ENCODE measurements at regions not wholly inside any gene's neighbourhood (a gene's known extent, or its start where the extent isn't known, plus 50 kb on each side); places are given as distances from the start of the nearest gene placed in this dataset.

- DNase-seq (ENCODE audit: low read depth in 1 of 2, low spot score in 1 of 2) (no peak), ATAC-seq (no peak), FAIRE-seq (no peak)
- H3K9me3 ChIP-seq: no peaks in the 10 kb centered on the region
- ChIA-PET CTCF (interaction anchor here (1.1 kb wide), 1 partner anchor 98 kb away, joined by 3 read pairs; no protein-coding TSS in a partner anchor), POLR2A (no interaction called here)
- 0% methylated on average over 3 of the region's 3 CpGs for WGBS (ENCODE audit: missing lambda C conversion rate)
- no peak overlapping the region for H3K4me3 ChIP-seq
- no peak overlapping the region for H3K4me2 ChIP-seq
- H3K27ac ChIP-seq: no peak overlapping the region
- TF ChIP-seq, protein P1, sequence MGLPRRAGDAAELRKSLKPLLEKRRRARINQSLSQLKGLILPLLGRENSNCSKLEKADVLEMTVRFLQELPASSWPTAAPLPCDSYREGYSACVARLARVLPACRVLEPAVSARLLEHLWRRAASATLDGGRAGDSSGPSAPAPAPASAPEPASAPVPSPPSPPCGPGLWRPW (IDR thresholded peaks at IDR 0.05): no peak
- TF ChIP-seq MYC (IDR thresholded peaks at IDR 0.05; ENCODE audit: borderline replicate concordance, low read length) (no peak), HOXA7 (CRISPR knock-in tag; IDR thresholded peaks at IDR 0.05) (no peak), CEBPB (IDR thresholded peaks at IDR 0.05) (no peak), HDAC2 (IDR thresholded peaks at IDR 0.05) (no peak), KDM5A (IDR thresholded peaks at IDR 0.05) (no peak)
- TF ChIP-seq, protein P2, sequence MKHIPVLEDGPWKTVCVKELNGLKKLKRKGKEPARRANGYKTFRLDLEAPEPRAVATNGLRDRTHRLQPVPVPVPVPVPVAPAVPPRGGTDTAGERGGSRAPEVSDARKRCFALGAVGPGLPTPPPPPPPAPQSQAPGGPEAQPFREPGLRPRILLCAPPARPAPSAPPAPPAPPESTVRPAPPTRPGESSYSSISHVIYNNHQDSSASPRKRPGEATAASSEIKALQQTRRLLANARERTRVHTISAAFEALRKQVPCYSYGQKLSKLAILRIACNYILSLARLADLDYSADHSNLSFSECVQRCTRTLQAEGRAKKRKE (CRISPR knock-in tag; IDR thresholded peaks at IDR 0.05; ENCODE audit: low read depth): no peak
- TF ChIP-seq, protein P3, sequence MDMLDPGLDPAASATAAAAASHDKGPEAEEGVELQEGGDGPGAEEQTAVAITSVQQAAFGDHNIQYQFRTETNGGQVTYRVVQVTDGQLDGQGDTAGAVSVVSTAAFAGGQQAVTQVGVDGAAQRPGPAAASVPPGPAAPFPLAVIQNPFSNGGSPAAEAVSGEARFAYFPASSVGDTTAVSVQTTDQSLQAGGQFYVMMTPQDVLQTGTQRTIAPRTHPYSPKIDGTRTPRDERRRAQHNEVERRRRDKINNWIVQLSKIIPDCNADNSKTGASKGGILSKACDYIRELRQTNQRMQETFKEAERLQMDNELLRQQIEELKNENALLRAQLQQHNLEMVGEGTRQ (IDR thresholded peaks at IDR 0.05): no peak
- TF ChIP-seq, protein P4, sequence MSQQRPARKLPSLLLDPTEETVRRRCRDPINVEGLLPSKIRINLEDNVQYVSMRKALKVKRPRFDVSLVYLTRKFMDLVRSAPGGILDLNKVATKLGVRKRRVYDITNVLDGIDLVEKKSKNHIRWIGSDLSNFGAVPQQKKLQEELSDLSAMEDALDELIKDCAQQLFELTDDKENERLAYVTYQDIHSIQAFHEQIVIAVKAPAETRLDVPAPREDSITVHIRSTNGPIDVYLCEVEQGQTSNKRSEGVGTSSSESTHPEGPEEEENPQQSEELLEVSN (IDR thresholded peaks at IDR 0.05; ENCODE audit: borderline replicate concordance, low read depth): no peak
- no peaks in the 10 kb centered on the region for H3K4me1 ChIP-seq
Observed at GRCh38 chr7:25665903-25666670, 437.8 kb upstream of the NPVF start.

GRCh38 chr7:25666671-25667060, 438.4 kb upstream of the NPVF start:
- DNase-seq (ENCODE audit: low read depth in 1 of 2, low spot score in 1 of 2) (no peak), ATAC-seq (no peak), FAIRE-seq (no peak)
- 6% methylated on average over 2 of the region's 2 CpGs for WGBS (ENCODE audit: missing lambda C conversion rate)
- ChIA-PET CTCF (interaction anchor here (1.1 kb wide), 1 partner anchor 99 kb away, joined by 3 read pairs; no protein-coding TSS in a partner anchor), POLR2A (no interaction called here)
- TF ChIP-seq HDAC2 (IDR thresholded peaks at IDR 0.05): no peak
- TF ChIP-seq NPAS2 (CRISPR knock-in tag; IDR thresholded peaks at IDR 0.05; ENCODE audit: borderline replicate concordance): no peak
- TF ChIP-seq, protein P1 (IDR thresholded peaks at IDR 0.05): no peak
- no peak for TF ChIP-seq MYC (IDR thresholded peaks at IDR 0.05; ENCODE audit: borderline replicate concordance, low read length)
- TF ChIP-seq EHMT2 (IDR thresholded peaks at IDR 0.05; ENCODE audit: low read depth): no peak
- TF ChIP-seq, protein P5, sequence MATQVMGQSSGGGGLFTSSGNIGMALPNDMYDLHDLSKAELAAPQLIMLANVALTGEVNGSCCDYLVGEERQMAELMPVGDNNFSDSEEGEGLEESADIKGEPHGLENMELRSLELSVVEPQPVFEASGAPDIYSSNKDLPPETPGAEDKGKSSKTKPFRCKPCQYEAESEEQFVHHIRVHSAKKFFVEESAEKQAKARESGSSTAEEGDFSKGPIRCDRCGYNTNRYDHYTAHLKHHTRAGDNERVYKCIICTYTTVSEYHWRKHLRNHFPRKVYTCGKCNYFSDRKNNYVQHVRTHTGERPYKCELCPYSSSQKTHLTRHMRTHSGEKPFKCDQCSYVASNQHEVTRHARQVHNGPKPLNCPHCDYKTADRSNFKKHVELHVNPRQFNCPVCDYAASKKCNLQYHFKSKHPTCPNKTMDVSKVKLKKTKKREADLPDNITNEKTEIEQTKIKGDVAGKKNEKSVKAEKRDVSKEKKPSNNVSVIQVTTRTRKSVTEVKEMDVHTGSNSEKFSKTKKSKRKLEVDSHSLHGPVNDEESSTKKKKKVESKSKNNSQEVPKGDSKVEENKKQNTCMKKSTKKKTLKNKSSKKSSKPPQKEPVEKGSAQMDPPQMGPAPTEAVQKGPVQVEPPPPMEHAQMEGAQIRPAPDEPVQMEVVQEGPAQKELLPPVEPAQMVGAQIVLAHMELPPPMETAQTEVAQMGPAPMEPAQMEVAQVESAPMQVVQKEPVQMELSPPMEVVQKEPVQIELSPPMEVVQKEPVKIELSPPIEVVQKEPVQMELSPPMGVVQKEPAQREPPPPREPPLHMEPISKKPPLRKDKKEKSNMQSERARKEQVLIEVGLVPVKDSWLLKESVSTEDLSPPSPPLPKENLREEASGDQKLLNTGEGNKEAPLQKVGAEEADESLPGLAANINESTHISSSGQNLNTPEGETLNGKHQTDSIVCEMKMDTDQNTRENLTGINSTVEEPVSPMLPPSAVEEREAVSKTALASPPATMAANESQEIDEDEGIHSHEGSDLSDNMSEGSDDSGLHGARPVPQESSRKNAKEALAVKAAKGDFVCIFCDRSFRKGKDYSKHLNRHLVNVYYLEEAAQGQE (IDR thresholded peaks at IDR 0.05): no peak
- no peak for TF ChIP-seq HOXB13 (CRISPR knock-in tag; IDR thresholded peaks at IDR 0.05; ENCODE audit: low read depth)
- no peak for TF ChIP-seq RARB (CRISPR knock-in tag; IDR thresholded peaks at IDR 0.05)
- TF ChIP-seq CBX2 (IDR thresholded peaks at IDR 0.05; ENCODE audit: borderline replicate concordance, low read depth): no peak
- TF ChIP-seq KDM5A (IDR thresholded peaks at IDR 0.05): no peak
- TF ChIP-seq NR3C1 (IDR thresholded peaks at IDR 0.05): no peak
- TF ChIP-seq, protein P6, sequence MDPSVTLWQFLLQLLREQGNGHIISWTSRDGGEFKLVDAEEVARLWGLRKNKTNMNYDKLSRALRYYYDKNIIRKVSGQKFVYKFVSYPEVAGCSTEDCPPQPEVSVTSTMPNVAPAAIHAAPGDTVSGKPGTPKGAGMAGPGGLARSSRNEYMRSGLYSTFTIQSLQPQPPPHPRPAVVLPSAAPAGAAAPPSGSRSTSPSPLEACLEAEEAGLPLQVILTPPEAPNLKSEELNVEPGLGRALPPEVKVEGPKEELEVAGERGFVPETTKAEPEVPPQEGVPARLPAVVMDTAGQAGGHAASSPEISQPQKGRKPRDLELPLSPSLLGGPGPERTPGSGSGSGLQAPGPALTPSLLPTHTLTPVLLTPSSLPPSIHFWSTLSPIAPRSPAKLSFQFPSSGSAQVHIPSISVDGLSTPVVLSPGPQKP (IDR thresholded peaks at IDR 0.05; ENCODE audit: low read depth, low read length): no peak
- no peak for TF ChIP-seq ESRRA (IDR thresholded peaks at IDR 0.05; ENCODE audit: borderline replicate concordance, low read length)
- TF ChIP-seq TP53 (CRISPR knock-in tag; IDR thresholded peaks at IDR 0.05): no peak
- no peak for TF ChIP-seq TFCP2L1 (CRISPR knock-in tag; IDR thresholded peaks at IDR 0.05)
- no peaks in the 10 kb centered on the region for H3K4me1 ChIP-seq
- no peak overlapping the region for H3K27ac ChIP-seq
- H3K4me3 ChIP-seq: no peak overlapping the region
- H3K9me3 ChIP-seq: no peaks in the 10 kb centered on the region
- no peak overlapping the region for H3K4me2 ChIP-seq

Data from A549 (cell line).